Heart left ventricle (tissue), 13 donors: ENCODE measurements at regions not wholly inside any gene's neighbourhood (a gene's known extent, or its start where the extent isn't known, plus 50 kb on each side); places are given as distances from the start of the nearest gene placed in this dataset.
"Not testable (repeated sequence)": the region's sequence is repeated elsewhere in the genome, so short reads cannot be mapped to it uniquely, and the experiment has no call there.

Source experiments
- CTCF ChIP-seq, 12 donors: fragments of 200-600 bp; sonication (generic) in 4 of 12; IDR thresholded peaks; one replicate each; pipeline versions ENCODE4 v1.5.0 to v1.8.0; 2018 to 2022; ENCODE audit warnings: antibody characterized with exemption in 12 of 12, mild to moderate bottlenecking in 5 of 12
- POLR2A ChIP-seq, 2 donors: fragments of 450-650 bp; IDR thresholded peaks; one replicate each; pipeline ENCODE4 v1.6.1; 2017; ENCODE audit warnings: antibody characterized with exemption in 2 of 2, mild to moderate bottlenecking in 2 of 2, moderate library complexity in 2 of 2
- donor health status: ischemic (EF 13 %, LVEDD 7.1; RV severe dilation, severe dysfunction).
- donor health status: DM: no; HTN: yes; CAD: no.
- donor health status: DM: no; HTN: no; CAD: no.
- donor health status: ischemic (EF 25% LVEDD 6.9; RV normal size, moderate dysfunction).
- donor health status: ischemic (EF 25% LVEDD 5.7; RV mildly dilated, moderate dysfunction).
- donor health status: ischemic (EF 35%, LVEDD 5.7; RV mildly dilated, moderate dysfunction).
- donor health status: nonischemic (EF 11% LVEDD 7.7; RV severe dilation, severe dysfunction).
- donor health status: DM: yes; HTN: yes; CAD: no.
- donor health status: PGD.
- donor health status: ischemic (EF 29% LVEDD 5.4; RV normal size, mild dysfunction).
- donor health status: nonischemic (EF 23%, LVEDD 6.1; RV moderate dilation, normal function).

- TF ChIP-seq CTCF, POLR2A (IDR thresholded peaks at IDR 0.05): not testable (repeated sequence)
Observed at GRCh38 chr6:69450493-69450892, 346.3 kb downstream of the LMBRD1 start.
